Brain microvascular endothelial cell (primary cell): ENCODE measurements at regions not wholly inside any gene's neighbourhood (a gene's known extent, or its start where the extent isn't known, plus 50 kb on each side); places are given as distances from the start of the nearest gene placed in this dataset.

Experiments used
- DNase-seq: peaks from one replicate; pipeline ENCODE4 v3.0.0-alpha.2; 2020
- H3K27ac ChIP-seq: fragments of 250-450 bp; sonication (Bioruptor Pico); 2 replicates; pipeline ENCODE4 v1.5.1; 2020; ENCODE audit warnings: mild to moderate bottlenecking, moderate library complexity
- H3K27me3 ChIP-seq: fragments of 250-450 bp; sonication (Bioruptor Pico); replicated peaks from 2 replicates; pipeline ENCODE4 v1.5.1; 2020; ENCODE audit warnings: mild to moderate bottlenecking
- H3K36me3 ChIP-seq: fragments of 250-450 bp; sonication (Bioruptor Pico); replicated peaks from 2 replicates; pipeline ENCODE4 v1.5.1; 2020; ENCODE audit warnings: mild to moderate bottlenecking
- H3K4me3 ChIP-seq: 2 replicates; pipeline ENCODE4 v1.5.1; 2011; ENCODE audit warnings: low read depth, mild to moderate bottlenecking, control low read depth, low read length, moderate library complexity
- in situ Hi-C: cut with HindIII; loops from 2 replicates; pipeline ENCODE4 v1.10.0; 2017; ENCODE audit warnings: low sequenced_read_pairs, low pct_ligation_motif_present
- TF ChIP-seq, protein P1 (sequence below): IDR thresholded peaks from 2 replicates; pipeline ENCODE4 v1.5.1; 2011; ENCODE audit warnings: low read depth, mild to moderate bottlenecking, moderate library complexity, low read length, control low read depth, inconsistent platforms; ENCODE audit errors: missing control alignments

DNA sequence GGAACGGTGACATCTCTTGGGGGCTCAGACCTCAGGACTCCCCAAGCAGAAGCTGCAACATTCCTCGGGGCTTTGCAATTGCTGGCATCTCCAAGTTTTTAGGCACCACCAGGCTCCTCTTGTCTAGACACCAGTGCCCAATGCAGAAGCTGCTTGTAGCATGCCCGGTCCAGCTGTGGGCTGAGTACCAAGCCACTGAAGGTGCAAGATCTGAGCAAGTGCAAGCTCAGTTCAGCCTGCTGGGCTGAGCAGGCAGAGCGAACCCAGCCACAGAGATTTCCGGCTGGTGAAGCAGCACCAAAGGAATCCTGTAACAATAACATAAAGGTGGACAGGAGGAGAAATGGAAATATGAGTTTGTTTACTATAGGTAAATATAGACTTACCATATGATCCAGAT is 995.4 kb upstream of the B3GALT2 start:
- H3K27ac ChIP-seq: no peak overlapping the region
- TF ChIP-seq, protein P1, sequence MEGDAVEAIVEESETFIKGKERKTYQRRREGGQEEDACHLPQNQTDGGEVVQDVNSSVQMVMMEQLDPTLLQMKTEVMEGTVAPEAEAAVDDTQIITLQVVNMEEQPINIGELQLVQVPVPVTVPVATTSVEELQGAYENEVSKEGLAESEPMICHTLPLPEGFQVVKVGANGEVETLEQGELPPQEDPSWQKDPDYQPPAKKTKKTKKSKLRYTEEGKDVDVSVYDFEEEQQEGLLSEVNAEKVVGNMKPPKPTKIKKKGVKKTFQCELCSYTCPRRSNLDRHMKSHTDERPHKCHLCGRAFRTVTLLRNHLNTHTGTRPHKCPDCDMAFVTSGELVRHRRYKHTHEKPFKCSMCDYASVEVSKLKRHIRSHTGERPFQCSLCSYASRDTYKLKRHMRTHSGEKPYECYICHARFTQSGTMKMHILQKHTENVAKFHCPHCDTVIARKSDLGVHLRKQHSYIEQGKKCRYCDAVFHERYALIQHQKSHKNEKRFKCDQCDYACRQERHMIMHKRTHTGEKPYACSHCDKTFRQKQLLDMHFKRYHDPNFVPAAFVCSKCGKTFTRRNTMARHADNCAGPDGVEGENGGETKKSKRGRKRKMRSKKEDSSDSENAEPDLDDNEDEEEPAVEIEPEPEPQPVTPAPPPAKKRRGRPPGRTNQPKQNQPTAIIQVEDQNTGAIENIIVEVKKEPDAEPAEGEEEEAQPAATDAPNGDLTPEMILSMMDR: no peak
- in situ Hi-C loops: no loop called here

GRCh38 chr1:194176212-194176611 is 989.8 kb upstream of the B3GALT2 start:
- in situ Hi-C loops: no loop called here
- Histone ChIP-seq H3K36me3 (no peaks in the 10 kb centered on the region), H3K4me3 (no peak overlapping the region), H3K27me3 (no peaks in the 10 kb centered on the region), H3K27ac (no peak overlapping the region)
- no peak for DNase-seq
- TF ChIP-seq, protein P1: no peak

More for the DNA sequence above, 995.4 kb upstream of the B3GALT2 start:
- no peaks in the 10 kb centered on the region for H3K36me3 ChIP-seq
- DNase-seq: no peak
- H3K4me3 ChIP-seq: no peak overlapping the region
- no peaks in the 10 kb centered on the region for H3K27me3 ChIP-seq

GRCh38 chr1:194175251-194175650 is 988.8 kb upstream of the B3GALT2 start:
- TF ChIP-seq, protein P1: no peak
- no peak overlapping the region for H3K27ac ChIP-seq
- in situ Hi-C loops: no loop called here
- H3K4me3 ChIP-seq: no peak overlapping the region
- H3K27me3 ChIP-seq: no peaks in the 10 kb centered on the region
- no peaks in the 10 kb centered on the region for H3K36me3 ChIP-seq
- no peak for DNase-seq

DNA sequence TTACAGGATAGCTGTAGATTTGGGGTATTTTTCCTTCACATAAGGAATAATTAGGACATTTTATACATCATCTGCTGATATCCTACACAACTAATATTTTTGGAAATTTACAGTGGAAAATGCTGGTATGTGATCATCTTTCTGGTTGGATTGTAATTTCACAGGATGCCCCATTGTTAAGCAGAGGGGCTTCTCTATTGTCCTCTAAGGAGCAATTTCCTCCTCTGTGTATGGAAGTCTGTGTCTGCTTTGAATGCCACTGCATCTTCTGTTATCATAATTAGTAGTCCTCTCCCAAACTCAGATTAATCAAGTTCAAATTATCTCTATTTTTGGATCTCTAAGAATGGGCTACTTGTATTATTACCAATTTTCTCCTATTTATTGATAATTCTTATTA is 988.1 kb upstream of the B3GALT2 start:
- H3K4me3 ChIP-seq: no peak overlapping the region
- in situ Hi-C loops: no loop called here
- no peaks in the 10 kb centered on the region for H3K27me3 ChIP-seq
- no peak for DNase-seq
- TF ChIP-seq, protein P1: no peak
- H3K36me3 ChIP-seq: no peaks in the 10 kb centered on the region
- no peak overlapping the region for H3K27ac ChIP-seq

- H3K27ac ChIP-seq: no peak overlapping the region
- no peak for DNase-seq
- H3K4me3 ChIP-seq: no peak overlapping the region
- H3K27me3 ChIP-seq: no peaks in the 10 kb centered on the region
- TF ChIP-seq, protein P1: no peak
- no peaks in the 10 kb centered on the region for H3K36me3 ChIP-seq
- in situ Hi-C loops: no loop called here
These were observed 985.2 kb upstream of the B3GALT2 start for GRCh38 chr1:194171596-194171995.

DNA sequence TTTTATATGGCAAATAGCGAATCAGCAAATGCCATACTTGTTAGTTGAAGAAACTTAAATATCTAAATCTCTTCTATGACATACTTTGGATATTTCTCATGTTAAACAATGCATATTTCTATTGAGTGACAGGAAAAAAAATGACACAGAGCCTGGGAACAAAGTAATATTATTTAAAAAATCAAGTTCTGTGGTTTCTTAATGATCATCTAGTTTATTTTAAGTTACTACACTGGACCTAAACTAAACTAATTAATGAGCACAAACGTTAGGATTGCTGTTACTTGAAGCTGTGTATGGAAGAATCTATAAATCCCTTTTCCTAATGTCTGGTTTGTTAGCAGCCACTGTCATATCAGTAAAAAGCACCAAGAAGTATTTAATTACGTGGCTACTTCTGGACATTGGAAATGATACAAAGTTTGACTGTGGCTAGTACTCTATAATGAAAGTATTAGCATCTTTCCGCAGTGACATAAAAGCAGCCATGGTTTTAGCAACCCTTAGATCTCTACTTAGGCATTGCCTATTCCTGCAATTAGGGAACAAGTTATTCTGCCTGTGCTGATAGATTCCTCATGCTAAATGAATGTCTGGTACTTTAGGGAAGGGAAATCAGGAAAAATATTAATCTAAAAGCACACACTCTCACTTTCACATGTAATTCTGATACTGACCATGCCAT is 981.7 kb upstream of the B3GALT2 start:
- no peak for DNase-seq
- TF ChIP-seq, protein P1: no peak

More for the DNA sequence above, 981.7 kb upstream of the B3GALT2 start:
- H3K27me3 ChIP-seq: no peaks in the 10 kb centered on the region
- H3K4me3 ChIP-seq: no peak overlapping the region
- no peaks in the 10 kb centered on the region for H3K36me3 ChIP-seq
- H3K27ac ChIP-seq: peak overlapping the region; percentile 64
- in situ Hi-C loops: no loop called here
